ENCODE measurements at regions not wholly inside any gene's neighbourhood (a gene's known extent, or its start where the extent isn't known, plus 50 kb on each side); places are given as distances from the start of the nearest gene placed in this dataset.

DNA sequence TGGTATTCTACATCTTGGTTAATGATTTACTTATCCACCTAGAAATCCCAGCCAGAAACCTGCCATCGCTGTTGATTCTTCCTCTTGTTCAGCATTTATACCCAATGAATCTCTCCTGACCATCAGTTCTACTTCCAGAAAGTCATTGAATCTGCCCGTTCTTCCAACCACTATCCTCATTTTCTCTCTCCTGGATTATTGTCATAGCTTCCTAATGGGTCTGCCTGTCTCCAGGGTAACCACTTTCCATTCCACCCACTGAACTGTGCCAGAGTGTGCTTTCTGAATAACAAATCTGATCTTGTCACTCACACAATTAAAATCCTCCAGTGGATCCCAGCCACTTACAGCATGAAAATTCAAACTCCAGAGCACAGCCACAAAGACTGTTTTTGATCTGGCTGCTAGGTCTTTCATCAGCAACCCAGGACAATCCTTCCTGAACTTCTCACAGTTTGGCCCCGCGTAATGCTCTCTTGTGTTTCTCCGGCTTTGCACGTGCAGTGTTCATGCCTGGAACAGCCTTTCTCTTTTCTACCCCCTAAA, 330.6 kb downstream of the SPRY2 start:
- H3K4me1 Mint-ChIP-seq: no peaks in the 10 kb centered on the region
- no peak overlapping the region for H3K4me3 Mint-ChIP-seq
- H3K36me3 Mint-ChIP-seq: no peaks in the 10 kb centered on the region
- no peak for DNase-seq
- no peaks in the 10 kb centered on the region for H3K9me3 Mint-ChIP-seq
- no peaks in the 10 kb centered on the region for H3K27me3 Mint-ChIP-seq
- no peak overlapping the region for H3K27ac Mint-ChIP-seq
- CTCF ChIA-PET: no interaction called here

DNA sequence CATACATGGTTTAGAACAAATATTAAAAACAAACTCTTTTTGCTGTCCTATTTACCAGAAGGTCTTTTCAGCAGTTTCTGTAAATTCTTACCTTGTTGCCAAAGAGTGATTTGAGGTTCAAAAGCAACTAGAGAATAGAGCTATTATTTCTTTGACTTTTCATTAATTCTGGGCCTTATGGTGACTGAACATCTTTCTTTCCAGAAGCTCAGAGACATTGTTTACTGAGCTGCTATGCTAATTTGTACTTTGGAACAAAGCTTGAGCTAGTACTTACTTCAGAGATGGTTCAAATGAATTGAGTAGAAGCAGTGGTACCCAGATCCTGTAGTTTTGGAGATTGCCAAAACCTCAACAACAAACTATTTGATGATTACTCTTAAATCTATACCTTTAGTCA, 331.2 kb downstream of the SPRY2 start:
- Mint-ChIP-seq H3K27me3 (no peaks in the 10 kb centered on the region), H3K27ac (no peak overlapping the region), H3K36me3 (no peaks in the 10 kb centered on the region), H3K9me3 (no peaks in the 10 kb centered on the region), H3K4me1 (no peaks in the 10 kb centered on the region), H3K4me3 (no peak overlapping the region)
- no peak for DNase-seq
- CTCF ChIA-PET: no interaction called here

DNA sequence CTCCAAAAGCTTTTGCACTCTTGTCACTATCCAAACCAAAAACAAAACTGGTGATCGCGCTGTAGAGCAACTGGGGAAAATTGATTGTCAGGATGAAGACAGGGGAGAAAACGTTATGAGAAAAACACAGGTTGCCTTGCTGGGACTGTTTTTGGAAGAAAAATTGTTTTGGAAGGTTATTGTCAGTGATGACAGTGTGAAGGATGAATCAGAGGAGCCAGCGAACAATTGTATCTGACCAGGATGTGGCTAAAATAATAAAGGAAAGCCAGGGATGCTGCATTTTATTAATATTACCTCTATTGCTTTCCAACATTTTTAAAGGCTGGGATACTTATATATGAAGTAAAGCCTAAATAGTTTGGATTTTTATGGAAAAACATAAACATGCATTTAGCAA, 334.0 kb downstream of the SPRY2 start:
- no peaks in the 10 kb centered on the region for H3K27me3 Mint-ChIP-seq
- no peaks in the 10 kb centered on the region for H3K9me3 Mint-ChIP-seq
- H3K27ac Mint-ChIP-seq: no peak overlapping the region
- no peak overlapping the region for H3K4me3 Mint-ChIP-seq
- H3K36me3 Mint-ChIP-seq: no peaks in the 10 kb centered on the region
- CTCF ChIA-PET: no interaction called here
- DNase-seq: no peak
- no peaks in the 10 kb centered on the region for H3K4me1 Mint-ChIP-seq

DNA sequence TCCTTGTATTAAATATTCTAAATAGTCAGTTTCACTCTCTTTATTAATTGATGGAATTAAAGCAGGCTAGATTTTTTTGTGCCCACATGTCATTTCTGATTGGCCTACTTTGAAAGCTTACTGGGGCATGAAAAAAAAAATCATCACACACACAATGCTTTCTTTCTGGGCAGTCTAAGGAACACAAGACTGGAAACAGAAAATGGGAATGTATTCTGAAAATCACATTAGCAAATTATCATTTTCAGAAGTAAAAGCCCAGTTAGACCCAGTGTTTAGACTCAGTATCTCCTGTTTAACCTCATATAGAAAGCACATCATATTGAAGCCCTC, 339.4 kb downstream of the SPRY2 start:
- CTCF ChIA-PET: no interaction called here
- Mint-ChIP-seq H3K27ac (no peak overlapping the region), H3K36me3 (no peaks in the 10 kb centered on the region), H3K27me3 (no peaks in the 10 kb centered on the region), H3K4me1 (no peaks in the 10 kb centered on the region), H3K4me3 (no peak overlapping the region), H3K9me3 (no peaks in the 10 kb centered on the region)
- no peak for DNase-seq

DNA sequence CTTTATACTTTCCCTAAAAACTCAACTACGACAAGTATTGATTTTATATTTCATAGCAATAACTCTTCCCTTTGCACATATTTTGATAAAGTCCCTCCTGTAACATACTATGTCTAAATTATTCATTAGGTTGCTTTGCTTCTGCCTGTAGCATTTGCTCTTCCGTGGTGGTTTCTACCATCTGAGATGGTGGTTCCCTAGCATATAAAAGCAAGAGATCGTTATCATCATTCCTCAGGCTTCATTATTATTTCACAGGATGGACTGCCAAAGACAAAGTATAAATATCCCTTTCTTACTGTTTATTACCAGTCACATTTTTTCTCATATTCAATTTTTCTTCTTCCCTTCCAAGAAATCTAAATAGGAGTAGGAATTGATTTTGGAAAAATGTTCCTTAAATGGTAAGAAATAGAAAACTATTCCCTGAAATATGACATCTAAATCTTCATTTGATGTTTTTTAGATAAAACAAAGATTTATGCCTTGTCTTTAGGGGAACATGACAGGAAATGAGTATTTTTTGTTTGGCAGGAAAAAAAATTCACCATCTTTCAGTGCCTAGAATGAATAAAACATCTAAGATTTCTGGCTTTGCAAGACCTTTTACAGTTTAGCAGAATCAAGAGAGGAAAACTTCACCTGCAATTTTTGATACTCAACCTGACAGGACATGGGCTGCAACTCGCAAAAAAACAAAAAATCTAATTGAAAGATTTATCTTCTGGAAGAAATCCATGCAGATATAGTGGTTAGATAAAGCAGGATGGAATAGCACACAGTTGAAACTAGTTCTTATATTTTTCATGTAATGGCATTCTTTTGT, 340.0 kb downstream of the SPRY2 start:
- CTCF ChIA-PET: no interaction called here
- H3K9me3 Mint-ChIP-seq: no peaks in the 10 kb centered on the region
- DNase-seq: no peak
- no peaks in the 10 kb centered on the region for H3K4me1 Mint-ChIP-seq
- no peak overlapping the region for H3K4me3 Mint-ChIP-seq
- H3K27me3 Mint-ChIP-seq: no peaks in the 10 kb centered on the region
- no peaks in the 10 kb centered on the region for H3K36me3 Mint-ChIP-seq
- no peak overlapping the region for H3K27ac Mint-ChIP-seq

DNA sequence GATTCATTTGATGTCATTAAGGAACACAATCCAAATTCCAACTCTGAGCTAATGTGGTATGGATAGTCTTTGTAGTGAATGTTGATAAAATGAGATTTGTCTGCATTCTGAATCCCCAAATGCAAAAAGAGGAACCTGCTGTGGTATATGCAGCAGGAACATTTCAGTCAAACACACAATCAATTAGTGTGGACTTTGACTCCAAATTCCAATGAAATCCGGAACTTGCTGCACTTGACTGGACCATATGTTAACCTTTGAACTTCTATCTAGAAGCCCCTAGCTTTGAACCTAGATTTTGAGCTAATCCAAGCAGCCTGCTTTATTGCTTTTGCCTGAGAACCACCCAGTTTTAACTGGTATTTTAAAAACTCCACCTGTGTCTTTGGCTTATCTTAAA, 341.3 kb downstream of the SPRY2 start:
- H3K27ac Mint-ChIP-seq: no peak overlapping the region
- H3K9me3 Mint-ChIP-seq: no peaks in the 10 kb centered on the region
- no peaks in the 10 kb centered on the region for H3K4me1 Mint-ChIP-seq
- no peak overlapping the region for H3K4me3 Mint-ChIP-seq
- no peaks in the 10 kb centered on the region for H3K27me3 Mint-ChIP-seq
- CTCF ChIA-PET: no interaction called here
- no peaks in the 10 kb centered on the region for H3K36me3 Mint-ChIP-seq
- DNase-seq: no peak

DNA sequence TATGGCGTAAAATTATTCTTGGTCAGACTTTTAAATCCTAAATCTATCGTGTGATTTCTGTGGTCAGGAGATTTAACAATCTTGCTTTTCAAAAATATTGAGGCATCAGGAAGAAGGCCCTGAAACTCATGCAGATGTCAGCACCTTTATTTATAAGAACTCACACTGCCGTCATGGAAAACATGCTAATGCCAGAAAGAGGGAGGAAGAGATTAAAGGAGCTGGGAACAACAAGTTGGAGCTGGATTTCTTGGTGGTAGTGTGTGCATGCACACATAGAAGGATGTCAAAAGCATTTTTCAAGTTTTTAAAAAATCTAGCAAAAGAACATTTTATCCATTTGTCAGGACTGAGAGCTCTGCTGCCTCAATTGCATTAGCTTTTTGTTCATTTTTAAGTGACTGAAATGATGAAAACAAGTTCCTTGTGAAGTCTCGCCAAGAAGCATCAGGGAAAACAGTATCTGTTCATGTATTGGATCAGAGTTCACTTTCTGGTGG, 342.5 kb downstream of the SPRY2 start:
- CTCF ChIA-PET: no interaction called here
- Mint-ChIP-seq H3K27ac (no peak overlapping the region), H3K4me3 (no peak overlapping the region), H3K36me3 (no peaks in the 10 kb centered on the region), H3K27me3 (no peaks in the 10 kb centered on the region), H3K4me1 (no peaks in the 10 kb centered on the region), H3K9me3 (no peaks in the 10 kb centered on the region)
- DNase-seq: no peak

DNA sequence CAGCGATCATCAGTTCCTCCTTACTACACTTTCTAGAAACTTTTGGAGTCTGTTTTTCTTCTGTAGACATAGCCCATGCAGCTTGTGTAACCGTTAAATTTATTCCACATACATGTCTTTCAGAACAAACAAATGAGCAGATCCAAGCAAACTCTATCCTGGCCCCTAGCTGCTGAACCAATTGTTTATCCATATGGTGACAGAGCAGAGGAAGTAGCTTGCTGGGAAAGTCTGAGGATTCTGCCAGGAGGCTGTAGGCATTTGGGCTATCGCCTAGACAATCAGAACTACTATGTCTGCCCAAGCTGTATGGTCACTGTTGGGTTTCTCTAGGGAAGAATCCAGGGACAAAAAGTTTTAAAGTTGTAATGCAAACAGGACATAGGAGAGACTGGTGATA, 343.7 kb downstream of the SPRY2 start:
- Mint-ChIP-seq H3K4me3 (no peak overlapping the region), H3K27ac (no peak overlapping the region), H3K27me3 (no peaks in the 10 kb centered on the region), H3K4me1 (no peaks in the 10 kb centered on the region), H3K36me3 (no peaks in the 10 kb centered on the region), H3K9me3 (no peaks in the 10 kb centered on the region)
- CTCF ChIA-PET: no interaction called here
- DNase-seq: no peak

DNA sequence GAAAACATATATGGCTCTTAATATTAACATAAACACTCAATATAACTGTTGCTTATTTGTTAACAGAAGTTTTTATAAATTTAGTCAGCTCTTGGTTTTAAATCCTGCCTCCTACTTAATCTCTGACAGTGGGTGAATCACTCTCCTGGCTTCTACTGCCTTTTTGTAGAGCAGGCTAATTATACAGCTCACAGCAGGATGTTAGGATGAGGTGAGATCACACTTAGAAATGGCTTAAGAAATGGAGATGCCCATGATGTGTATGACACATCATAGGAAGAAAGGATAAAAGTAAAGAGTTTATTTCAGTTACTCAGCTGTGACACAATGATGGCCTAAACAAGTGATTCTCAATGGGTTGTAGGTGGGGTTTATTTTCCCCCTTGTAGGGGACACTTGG, 345.6 kb downstream of the SPRY2 start:
- H3K9me3 Mint-ChIP-seq: no peaks in the 10 kb centered on the region
- no peak overlapping the region for H3K4me3 Mint-ChIP-seq
- no peaks in the 10 kb centered on the region for H3K36me3 Mint-ChIP-seq
- H3K27me3 Mint-ChIP-seq: no peaks in the 10 kb centered on the region
- no peaks in the 10 kb centered on the region for H3K4me1 Mint-ChIP-seq
- CTCF ChIA-PET: no interaction called here
- no peak for DNase-seq
- no peak overlapping the region for H3K27ac Mint-ChIP-seq

DNA sequence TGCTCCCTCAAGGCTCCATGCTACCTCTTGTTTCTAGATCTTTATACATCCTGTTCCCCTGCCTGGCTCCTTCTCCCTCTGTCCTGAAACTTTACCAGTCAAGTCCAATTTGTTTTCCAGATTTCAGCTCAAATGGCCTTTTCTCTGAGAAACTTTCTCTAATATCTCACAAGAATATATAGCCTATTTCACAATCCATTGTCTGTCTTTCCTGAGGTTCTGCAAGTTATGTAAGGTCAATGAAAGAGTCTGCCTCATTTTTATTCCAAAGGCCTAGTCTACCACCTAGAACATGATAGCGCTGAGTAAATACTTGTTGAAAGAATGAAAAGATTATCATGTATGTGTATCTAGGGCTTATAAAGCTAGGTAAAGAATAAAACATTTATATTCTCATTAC, 348.8 kb downstream of the SPRY2 start:
- no peaks in the 10 kb centered on the region for H3K27me3 Mint-ChIP-seq
- H3K36me3 Mint-ChIP-seq: no peaks in the 10 kb centered on the region
- no peaks in the 10 kb centered on the region for H3K4me1 Mint-ChIP-seq
- no peak overlapping the region for H3K27ac Mint-ChIP-seq
- no peaks in the 10 kb centered on the region for H3K9me3 Mint-ChIP-seq
- CTCF ChIA-PET: no interaction called here
- no peak overlapping the region for H3K4me3 Mint-ChIP-seq
- no peak for DNase-seq

DNA sequence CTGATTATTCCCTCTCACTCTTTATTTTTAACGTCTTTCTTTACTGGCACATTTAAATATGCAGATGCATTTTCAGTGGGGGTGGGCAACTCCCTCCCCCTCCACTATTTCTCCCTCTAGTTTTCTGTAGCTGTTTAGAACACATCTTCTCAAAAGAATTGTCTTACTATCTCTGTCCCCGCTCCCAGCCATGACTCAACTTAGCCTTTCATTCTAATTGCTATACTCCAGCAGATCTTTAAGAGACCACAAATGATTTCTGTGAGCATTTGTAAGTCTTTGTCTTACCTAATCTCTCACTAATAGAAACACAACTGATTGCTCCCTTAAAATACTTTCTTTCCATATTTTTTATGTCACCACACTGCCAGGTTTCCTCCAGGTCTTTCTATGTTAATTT, 350.9 kb downstream of the SPRY2 start:
- CTCF ChIA-PET: no interaction called here
- Mint-ChIP-seq H3K27me3 (no peaks in the 10 kb centered on the region), H3K4me3 (no peak overlapping the region), H3K9me3 (no peaks in the 10 kb centered on the region), H3K4me1 (no peaks in the 10 kb centered on the region), H3K27ac (no peak overlapping the region), H3K36me3 (no peaks in the 10 kb centered on the region)
- DNase-seq: no peak

DNA sequence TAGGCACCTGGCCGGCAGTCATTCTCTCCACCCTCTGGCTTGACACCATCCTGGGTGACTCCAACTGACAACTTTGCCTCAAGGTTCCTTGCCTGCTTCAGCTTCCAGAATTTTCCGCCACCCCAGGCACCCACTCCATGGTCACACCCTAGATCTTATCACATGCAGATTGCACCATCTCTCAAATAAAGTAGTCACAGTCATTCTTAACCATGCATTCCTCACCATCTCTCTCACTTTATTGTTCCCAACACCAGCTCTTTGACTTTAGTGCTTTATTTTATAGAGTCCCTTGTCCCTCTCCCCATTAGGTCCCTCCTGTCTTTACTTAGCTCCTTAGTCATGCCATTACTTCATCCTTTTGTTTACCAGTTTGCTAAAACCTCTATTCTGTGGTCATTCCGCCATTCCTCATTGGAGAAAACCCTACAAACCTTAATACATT, 351.7 kb downstream of the SPRY2 start:
- Mint-ChIP-seq H3K36me3 (no peaks in the 10 kb centered on the region), H3K27me3 (no peaks in the 10 kb centered on the region), H3K4me1 (no peaks in the 10 kb centered on the region), H3K4me3 (no peak overlapping the region), H3K9me3 (no peaks in the 10 kb centered on the region), H3K27ac (no peak overlapping the region)
- CTCF ChIA-PET: no interaction called here
- DNase-seq: no peak

DNA sequence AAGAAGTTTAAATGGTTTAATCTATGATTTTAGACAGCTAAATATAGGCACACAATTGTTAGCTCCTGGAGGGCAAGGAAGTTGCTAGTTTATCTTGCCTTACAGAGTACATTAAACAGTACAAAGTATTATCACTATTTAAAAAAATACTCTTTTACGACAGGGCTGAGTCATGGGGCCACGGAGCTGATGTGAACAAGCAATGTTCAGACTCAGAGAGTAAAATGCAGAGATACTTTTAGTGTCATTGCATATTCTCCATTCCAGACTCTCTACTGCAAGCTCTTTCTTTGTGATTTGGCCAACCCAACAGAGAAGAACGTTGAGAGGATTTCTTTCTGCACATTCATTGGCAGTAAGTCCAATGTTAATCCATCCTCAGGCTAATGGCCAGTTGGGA, 352.4 kb downstream of the SPRY2 start:
- CTCF ChIA-PET: no interaction called here
- no peaks in the 10 kb centered on the region for H3K36me3 Mint-ChIP-seq
- no peaks in the 10 kb centered on the region for H3K4me1 Mint-ChIP-seq
- no peak overlapping the region for H3K4me3 Mint-ChIP-seq
- no peaks in the 10 kb centered on the region for H3K9me3 Mint-ChIP-seq
- DNase-seq: no peak
- no peaks in the 10 kb centered on the region for H3K27me3 Mint-ChIP-seq
- H3K27ac Mint-ChIP-seq: no peak overlapping the region

DNA sequence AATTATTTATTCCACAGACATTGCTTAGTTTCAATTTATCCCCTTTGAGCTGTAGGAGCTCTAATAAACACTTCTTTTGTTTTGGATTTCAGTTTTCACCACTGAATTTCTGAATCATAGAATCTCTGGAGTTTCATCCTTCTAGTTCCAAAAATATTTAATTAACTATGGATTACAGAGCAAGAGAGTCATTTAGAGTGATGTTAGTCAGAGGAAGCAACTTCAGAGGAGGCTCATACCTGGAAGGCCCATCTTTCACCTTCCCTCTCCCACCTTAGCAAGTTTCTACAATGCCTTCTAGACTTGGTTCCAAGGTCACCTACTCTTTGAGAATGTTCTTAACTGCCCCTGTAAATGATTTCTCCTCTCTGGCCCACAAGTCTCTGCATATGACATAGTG, 353.2 kb downstream of the SPRY2 start:
- Mint-ChIP-seq H3K9me3 (no peaks in the 10 kb centered on the region), H3K4me1 (no peaks in the 10 kb centered on the region), H3K36me3 (no peaks in the 10 kb centered on the region), H3K4me3 (no peak overlapping the region), H3K27ac (no peak overlapping the region), H3K27me3 (no peaks in the 10 kb centered on the region)
- no peak for DNase-seq
- CTCF ChIA-PET: no interaction called here

DNA sequence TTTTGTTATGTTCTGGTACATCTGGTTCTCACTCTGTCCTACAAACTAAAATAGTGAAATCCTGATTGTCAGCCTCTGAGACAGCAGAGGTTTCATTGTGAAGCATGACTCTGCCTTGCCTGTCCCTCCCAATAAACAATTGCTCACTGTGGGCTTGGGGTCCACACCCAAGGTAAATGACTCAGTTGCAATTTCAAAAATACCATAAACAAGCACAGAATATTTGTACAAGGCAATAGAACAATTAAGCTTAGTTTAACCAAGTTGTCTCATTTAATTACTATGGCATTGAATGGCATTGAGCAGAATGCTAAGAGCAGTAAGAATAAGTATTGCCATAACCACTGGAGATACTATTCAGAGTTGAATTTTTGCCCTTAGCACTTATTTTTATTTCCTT, 353.6 kb downstream of the SPRY2 start:
- Mint-ChIP-seq H3K4me1 (no peaks in the 10 kb centered on the region), H3K27ac (no peak overlapping the region), H3K4me3 (no peak overlapping the region), H3K27me3 (no peaks in the 10 kb centered on the region), H3K9me3 (no peaks in the 10 kb centered on the region), H3K36me3 (no peaks in the 10 kb centered on the region)
- CTCF ChIA-PET: no interaction called here
- no peak for DNase-seq

DNA sequence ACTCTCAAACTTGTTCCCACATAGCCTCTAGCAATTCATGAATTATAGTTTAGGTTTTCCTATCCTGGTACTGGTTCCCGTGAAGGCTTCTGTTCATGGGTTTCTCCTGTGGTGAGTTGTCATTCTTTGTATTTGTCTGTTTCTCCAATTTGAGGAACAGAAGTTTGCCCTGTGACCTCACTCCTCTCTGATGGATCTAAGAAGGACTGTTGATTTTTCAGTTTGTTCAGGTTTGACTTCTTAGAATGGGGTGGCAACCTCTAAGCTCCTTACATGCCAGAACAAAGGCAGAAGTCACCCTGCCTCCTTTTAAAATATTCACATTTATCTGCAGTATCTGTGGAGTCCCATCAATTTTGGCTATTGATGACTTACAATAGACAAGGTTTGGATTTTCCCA, 354.0 kb downstream of the SPRY2 start:
- CTCF ChIA-PET: no interaction called here
- no peak overlapping the region for H3K4me3 Mint-ChIP-seq

More for the DNA sequence above, 354.0 kb downstream of the SPRY2 start:
- no peaks in the 10 kb centered on the region for H3K36me3 Mint-ChIP-seq
- no peaks in the 10 kb centered on the region for H3K27me3 Mint-ChIP-seq
- no peaks in the 10 kb centered on the region for H3K9me3 Mint-ChIP-seq
- H3K27ac Mint-ChIP-seq: no peak overlapping the region
- DNase-seq: no peak
- H3K4me1 Mint-ChIP-seq: no peaks in the 10 kb centered on the region

Measured in activated naive CD4-positive, alpha-beta T cell treated with anti-CD3 and anti-CD28 coated beads, Interleukin-2, amount 10 ng/mL, durations not matched to agents 7 days and 5 days (primary cell).